ENCODE measurements at regions not wholly inside any gene's neighbourhood (a gene's known extent, or its start where the extent isn't known, plus 50 kb on each side); places are given as distances from the start of the nearest gene placed in this dataset.
A peak's percentile ranks its signal among the peaks of the same experiment; 100 is the strongest.

DNA sequence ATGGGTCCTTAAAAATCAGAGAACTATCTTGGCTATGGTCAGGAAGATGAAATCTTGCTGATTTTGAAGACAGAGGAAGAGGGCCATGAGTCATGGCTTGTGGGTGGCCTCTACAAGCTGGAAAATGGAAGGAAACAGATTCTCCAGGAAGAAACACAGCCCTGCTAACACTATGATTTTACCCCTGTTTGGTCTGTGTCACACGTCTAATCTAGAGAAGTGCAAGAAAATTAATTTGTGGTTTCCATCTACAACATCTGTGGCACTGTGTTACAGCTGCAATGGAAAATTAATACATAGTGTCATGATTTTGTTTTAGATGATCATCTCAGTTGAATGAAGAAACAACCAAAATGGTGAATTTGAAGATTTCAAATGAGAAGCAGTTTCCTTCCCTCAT, 288.7 kb upstream of the NRIP1 start:
- H3K36me3 Mint-ChIP-seq, result no peaks in the 10 kb centered on the region
- ATAC-seq, result no peak
- no peaks in the 10 kb centered on the region for H3K9me3 Mint-ChIP-seq
- no peaks in the 10 kb centered on the region for H3K27me3 Mint-ChIP-seq
- H3K27ac Mint-ChIP-seq, result no peak overlapping the region
- H3K4me1 Mint-ChIP-seq, result peaks cover 6% of the 10 kb centered on the region
- no peak overlapping the region for H3K4me3 Mint-ChIP-seq

DNA sequence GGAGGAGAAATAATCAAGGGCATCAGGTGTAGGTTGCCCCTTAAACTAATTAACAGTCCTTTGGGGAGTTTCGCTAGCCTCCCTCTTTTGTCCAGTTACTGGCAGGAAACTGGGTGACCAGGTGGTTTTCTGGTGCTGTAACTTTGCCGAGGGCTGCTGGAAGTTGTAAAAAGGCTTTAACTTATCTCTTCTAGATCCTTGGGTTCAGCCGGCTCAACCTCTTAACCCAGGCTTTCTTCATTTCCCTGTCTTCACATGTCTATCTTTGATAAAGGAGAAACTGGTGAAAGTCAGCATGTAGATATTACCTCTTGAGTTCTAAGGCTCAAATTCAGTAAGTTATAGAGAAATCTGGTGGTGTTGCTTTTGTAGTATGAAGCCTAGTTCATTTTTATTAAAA, 289.7 kb upstream of the NRIP1 start:
- no peaks in the 10 kb centered on the region for H3K27me3 Mint-ChIP-seq
- ATAC-seq, result no peak
- H3K9me3 Mint-ChIP-seq, result no peaks in the 10 kb centered on the region
- H3K4me3 Mint-ChIP-seq, result no peak overlapping the region
- no peaks in the 10 kb centered on the region for H3K36me3 Mint-ChIP-seq
- peaks cover 6% of the 10 kb centered on the region for H3K4me1 Mint-ChIP-seq
- H3K27ac Mint-ChIP-seq, result no peak overlapping the region

DNA sequence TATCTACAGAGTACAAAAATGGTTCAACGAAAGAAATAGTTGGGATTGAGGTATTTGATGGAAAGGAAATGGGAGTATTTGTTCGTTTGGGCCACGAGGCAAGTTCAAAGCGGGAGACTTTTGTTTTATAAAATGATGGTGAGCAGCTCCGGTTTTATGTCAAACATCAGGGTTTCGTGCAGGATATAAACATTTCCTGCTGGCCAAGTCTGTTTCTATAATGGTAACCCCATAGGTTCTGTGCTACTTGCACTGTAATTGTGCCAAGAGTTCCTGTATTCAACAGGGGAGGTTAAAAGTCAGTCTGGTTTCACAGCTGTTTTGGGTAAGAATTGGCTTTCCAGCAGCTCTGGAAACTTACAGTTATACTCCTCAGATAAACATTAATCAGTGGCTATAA, 290.3 kb upstream of the NRIP1 start:
- Mint-ChIP-seq H3K27ac (no peak overlapping the region), H3K27me3 (no peaks in the 10 kb centered on the region), H3K4me3 (no peak overlapping the region), H3K9me3 (no peaks in the 10 kb centered on the region), H3K36me3 (no peaks in the 10 kb centered on the region), H3K4me1 (peaks cover 6% of the 10 kb centered on the region)
- ATAC-seq, result no peak

DNA sequence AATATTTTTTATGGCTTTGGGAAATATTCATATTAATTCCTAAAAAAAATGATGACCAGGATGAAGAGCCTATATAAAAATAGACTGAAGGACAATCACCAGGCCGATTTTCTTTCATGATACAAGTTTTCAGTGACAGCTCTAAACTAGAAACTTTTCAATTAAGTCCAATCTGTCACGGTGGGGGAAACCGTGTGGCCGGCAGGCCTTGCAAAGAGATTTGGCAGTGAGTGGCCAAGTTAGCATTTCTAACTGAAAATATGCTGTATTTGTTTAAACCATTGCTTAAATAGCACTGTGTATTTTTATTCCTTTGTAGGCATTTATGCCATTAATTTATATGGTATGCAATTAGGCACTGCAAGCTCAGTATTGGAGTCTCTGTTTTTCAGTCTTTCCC, 294.5 kb upstream of the NRIP1 start:
- no peaks in the 10 kb centered on the region for H3K9me3 Mint-ChIP-seq
- no peak overlapping the region for H3K27ac Mint-ChIP-seq
- H3K36me3 Mint-ChIP-seq, result no peaks in the 10 kb centered on the region
- no peak overlapping the region for H3K4me3 Mint-ChIP-seq
- no peaks in the 10 kb centered on the region for H3K27me3 Mint-ChIP-seq
- peaks cover 6% of the 10 kb centered on the region for H3K4me1 Mint-ChIP-seq
- no peak for ATAC-seq

DNA sequence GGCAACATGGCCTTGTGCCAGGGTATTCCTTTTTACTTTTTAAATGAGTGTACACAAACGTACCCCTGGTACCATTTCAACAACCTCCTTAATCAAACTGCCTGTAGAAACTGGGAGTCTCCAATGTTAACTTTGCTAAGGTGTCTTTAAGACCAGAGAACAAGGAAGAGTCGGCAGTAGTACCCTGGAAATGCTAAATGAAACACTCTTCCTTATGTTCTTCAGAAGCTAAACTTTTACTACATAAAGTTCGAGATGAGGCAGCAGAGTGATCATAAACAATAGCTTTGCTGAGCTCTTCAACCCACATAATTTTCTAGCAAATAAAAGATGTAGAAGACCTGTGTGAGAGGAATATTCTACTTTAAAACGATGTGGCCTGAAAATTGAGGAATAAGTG, 297.7 kb upstream of the NRIP1 start:
- ATAC-seq, result no peak
- Mint-ChIP-seq H3K27ac (no peak overlapping the region), H3K4me3 (no peak overlapping the region), H3K9me3 (peaks cover 10% of the 10 kb centered on the region), H3K27me3 (no peaks in the 10 kb centered on the region), H3K4me1 (no peaks in the 10 kb centered on the region), H3K36me3 (no peaks in the 10 kb centered on the region)

DNA sequence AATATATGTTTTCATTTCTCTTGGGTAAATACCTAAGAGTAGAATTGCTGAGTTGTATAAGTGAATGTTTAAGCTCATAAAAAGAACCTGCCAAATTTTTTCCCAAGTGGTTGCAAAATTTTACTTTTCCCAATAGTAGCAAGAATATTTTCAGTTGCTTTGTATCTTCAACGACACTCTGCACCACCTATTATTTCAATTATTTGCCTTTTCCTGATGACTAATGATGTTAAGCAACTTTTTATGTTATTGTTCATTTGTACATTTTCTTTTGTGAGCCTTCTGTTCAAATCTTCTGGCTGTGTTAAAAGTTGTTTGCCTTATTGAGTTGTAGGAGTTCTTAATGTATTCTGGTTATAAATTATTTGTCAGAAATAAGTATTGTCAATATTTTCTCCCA, 299.1 kb upstream of the NRIP1 start:
- no peaks in the 10 kb centered on the region for H3K4me1 Mint-ChIP-seq
- H3K36me3 Mint-ChIP-seq, result no peaks in the 10 kb centered on the region
- no peaks in the 10 kb centered on the region for H3K27me3 Mint-ChIP-seq
- H3K4me3 Mint-ChIP-seq, result no peak overlapping the region
- peaks cover 10% of the 10 kb centered on the region for H3K9me3 Mint-ChIP-seq
- no peak for ATAC-seq
- no peak overlapping the region for H3K27ac Mint-ChIP-seq

DNA sequence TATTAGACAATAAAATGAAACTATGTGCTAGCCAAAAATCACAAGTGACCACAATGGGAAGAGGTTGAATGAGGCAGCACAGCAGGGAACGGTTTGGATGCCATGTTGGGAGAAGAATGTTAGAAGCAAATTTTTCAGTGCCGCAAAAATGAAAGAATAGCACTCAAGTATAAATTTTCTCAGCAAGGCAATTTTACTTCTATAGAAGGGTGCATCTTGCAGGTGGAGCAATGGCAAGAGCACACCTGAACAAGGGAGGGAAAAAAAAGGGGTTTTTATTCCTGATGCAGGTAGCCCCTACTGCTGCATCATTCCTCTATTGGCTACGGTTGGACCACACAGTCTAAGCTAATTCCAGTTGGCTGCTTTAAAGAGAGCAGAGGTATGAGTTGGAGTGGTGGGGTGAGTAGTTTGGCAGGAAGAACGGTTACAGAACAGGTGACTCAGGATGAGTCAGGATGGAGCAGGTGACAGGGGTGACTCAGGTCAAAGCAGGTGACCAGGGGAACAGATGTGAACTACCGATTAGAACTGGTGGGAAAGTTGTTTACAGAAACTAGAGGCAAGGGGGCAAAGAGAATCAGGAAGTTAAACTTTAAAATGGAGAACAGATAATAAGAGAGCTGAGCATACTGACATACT, 301.1 kb upstream of the NRIP1 start:
- Mint-ChIP-seq H3K36me3 (no peaks in the 10 kb centered on the region), H3K4me1 (no peaks in the 10 kb centered on the region), H3K27ac (no peak overlapping the region), H3K9me3 (peaks cover 10% of the 10 kb centered on the region), H3K4me3 (no peak overlapping the region), H3K27me3 (no peaks in the 10 kb centered on the region)
- ATAC-seq, result no peak

DNA sequence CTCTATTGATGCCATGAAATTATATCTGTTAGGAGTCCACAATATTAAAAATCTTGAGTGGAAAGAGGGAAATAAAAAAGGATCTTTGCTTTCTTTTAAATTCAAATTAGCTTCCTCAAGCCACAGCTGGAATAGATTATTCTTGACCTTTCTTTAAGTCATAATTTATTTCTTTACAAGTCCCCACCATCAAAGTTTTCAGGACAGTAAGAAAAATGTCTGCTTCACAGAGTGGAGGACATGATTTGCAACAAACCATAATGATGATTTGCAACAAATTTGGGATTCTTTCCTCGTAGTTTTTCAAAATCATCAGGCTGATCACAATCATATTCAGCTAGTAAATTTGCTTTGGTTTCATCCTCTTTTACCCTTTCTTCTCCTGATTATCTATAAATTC, 301.8 kb upstream of the NRIP1 start:
- Mint-ChIP-seq H3K27me3 (no peaks in the 10 kb centered on the region), H3K27ac (no peak overlapping the region), H3K36me3 (no peaks in the 10 kb centered on the region), H3K4me1 (no peaks in the 10 kb centered on the region), H3K9me3 (peaks cover 10% of the 10 kb centered on the region), H3K4me3 (no peak overlapping the region)
- ATAC-seq, result no peak

DNA sequence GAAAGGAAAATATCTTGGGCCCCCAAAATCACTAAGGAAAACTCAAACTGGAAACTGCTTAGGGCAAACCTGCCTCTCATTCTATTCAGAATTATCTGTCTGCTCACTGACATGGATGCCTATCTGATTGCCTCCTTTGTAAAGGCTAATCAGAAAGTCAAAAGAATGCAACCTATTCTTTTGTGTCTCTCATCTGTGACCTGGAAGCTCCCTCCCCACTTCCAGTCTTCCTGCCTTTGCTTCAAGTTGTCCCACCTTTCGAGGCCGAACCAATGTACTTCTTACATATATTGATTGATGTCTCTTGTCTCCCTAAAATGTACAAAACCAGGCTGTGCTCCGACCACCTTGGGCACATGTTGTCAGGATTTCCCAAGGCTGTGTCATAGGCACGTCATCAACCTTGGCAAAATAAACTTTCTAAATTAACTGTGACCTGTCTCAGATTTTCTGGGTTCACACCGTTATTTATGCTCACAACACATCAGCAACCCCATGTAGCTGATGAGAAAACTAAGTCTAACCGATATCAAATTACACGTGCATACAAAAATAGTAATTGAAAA, 302.3 kb upstream of the NRIP1 start:
- H3K9me3 Mint-ChIP-seq, result peaks cover 10% of the 10 kb centered on the region
- H3K36me3 Mint-ChIP-seq, result no peaks in the 10 kb centered on the region
- no peaks in the 10 kb centered on the region for H3K4me1 Mint-ChIP-seq
- H3K27ac Mint-ChIP-seq, result no peak overlapping the region
- no peak overlapping the region for H3K4me3 Mint-ChIP-seq
- H3K27me3 Mint-ChIP-seq, result no peaks in the 10 kb centered on the region
- ATAC-seq, result no peak

DNA sequence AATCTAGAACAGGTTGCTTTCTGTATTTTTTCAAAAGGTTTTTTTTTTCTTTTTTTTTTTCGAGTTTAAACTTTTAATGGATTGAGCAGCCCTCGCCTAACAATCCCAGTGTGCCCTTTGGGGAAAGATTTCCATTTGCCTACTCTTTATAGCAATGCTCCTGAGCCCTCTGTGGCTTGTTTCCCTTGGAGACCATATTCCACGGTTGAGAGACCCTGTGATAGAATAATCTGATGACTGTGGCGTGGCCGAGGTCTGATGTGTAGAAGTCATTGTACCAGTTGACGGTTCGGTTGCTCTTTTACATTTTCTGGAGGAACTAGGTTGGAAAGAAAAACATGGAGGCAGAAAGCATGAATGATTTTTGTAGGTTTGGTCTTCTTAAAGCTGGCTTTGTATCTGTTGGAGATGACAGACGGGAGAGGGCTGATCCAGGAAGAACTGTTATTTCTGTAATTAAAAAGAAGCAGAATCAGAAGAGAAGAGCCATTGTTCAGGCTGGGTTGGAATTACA, 305.7 kb upstream of the NRIP1 start:
- no peak for ATAC-seq
- Mint-ChIP-seq H3K36me3 (no peaks in the 10 kb centered on the region), H3K4me1 (no peaks in the 10 kb centered on the region), H3K9me3 (peaks cover 10% of the 10 kb centered on the region), H3K27ac (no peak overlapping the region), H3K27me3 (peaks cover 9% of the 10 kb centered on the region), H3K4me3 (no peak overlapping the region)

DNA sequence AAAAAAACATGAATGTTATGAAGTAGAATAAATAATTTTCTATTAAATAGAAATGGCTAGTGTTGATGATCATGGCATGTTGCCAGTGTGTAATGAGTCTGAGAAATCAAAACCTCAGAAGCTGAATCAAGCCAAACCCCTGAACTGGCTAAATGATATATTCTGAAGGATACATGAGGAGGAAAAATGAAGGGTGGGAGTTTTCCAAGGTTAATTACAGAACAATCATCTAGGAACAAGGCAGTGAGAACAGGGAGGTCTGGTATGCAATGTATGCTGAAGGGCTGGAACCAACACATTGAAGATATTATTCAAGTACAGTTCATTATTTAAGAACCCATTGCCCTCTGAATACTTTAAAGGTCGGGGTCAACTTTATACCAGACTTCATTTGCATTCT, 309.1 kb upstream of the NRIP1 start:
- H3K4me1 Mint-ChIP-seq, result no peaks in the 10 kb centered on the region
- peaks cover 9% of the 10 kb centered on the region for H3K27me3 Mint-ChIP-seq
- H3K4me3 Mint-ChIP-seq, result no peak overlapping the region
- no peaks in the 10 kb centered on the region for H3K36me3 Mint-ChIP-seq
- H3K27ac Mint-ChIP-seq, result no peak overlapping the region
- no peaks in the 10 kb centered on the region for H3K9me3 Mint-ChIP-seq
- no peak for ATAC-seq

DNA sequence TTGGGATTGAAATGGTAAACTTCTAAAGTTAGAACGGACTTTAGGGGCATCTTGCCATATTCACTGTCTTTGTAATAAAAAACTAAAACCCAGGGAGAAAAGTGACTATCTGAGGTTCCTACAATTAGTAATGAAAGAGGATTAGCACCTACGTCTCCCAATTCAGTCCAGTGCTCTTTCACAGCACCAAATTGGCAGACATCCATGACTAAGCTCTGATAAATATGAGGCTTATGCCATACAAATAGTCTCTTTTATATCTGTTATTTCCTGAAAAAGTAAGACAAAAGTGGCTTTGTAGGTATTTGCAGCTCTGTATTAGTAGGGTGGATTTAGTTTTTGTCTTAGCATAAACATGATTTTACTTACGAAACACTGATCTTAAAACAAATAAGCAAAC, 315.0 kb upstream of the NRIP1 start:
- H3K4me3 Mint-ChIP-seq, result no peak overlapping the region
- ATAC-seq, result no peak
- H3K9me3 Mint-ChIP-seq, result no peaks in the 10 kb centered on the region
- no peaks in the 10 kb centered on the region for H3K4me1 Mint-ChIP-seq
- peaks cover 8% of the 10 kb centered on the region for H3K27me3 Mint-ChIP-seq
- no peak overlapping the region for H3K27ac Mint-ChIP-seq
- no peaks in the 10 kb centered on the region for H3K36me3 Mint-ChIP-seq

DNA sequence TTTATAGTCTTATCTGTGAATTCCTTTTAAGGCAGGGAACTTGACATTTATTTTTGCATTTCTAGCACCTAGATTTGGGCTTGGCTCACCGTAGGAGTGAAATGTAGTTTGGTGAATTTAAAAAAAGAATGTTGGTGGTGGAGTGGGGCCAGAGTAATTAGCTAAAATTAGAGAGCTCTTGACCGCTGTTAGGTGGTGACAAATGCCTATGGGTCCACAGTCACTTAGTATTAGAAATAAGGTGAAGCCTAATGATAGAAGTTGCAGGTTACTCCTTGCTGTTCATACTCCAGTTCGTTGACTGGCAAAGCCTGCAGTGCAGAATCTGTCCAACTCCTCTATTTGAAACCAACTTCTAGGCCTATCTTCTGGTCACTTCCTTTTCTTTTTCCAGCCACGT, 318.8 kb upstream of the NRIP1 start:
- no peaks in the 10 kb centered on the region for H3K36me3 Mint-ChIP-seq
- no peaks in the 10 kb centered on the region for H3K4me1 Mint-ChIP-seq
- H3K9me3 Mint-ChIP-seq, result no peaks in the 10 kb centered on the region
- no peak overlapping the region for H3K4me3 Mint-ChIP-seq
- no peak for ATAC-seq
- H3K27ac Mint-ChIP-seq, result no peak overlapping the region
- H3K27me3 Mint-ChIP-seq, result no peaks in the 10 kb centered on the region

DNA sequence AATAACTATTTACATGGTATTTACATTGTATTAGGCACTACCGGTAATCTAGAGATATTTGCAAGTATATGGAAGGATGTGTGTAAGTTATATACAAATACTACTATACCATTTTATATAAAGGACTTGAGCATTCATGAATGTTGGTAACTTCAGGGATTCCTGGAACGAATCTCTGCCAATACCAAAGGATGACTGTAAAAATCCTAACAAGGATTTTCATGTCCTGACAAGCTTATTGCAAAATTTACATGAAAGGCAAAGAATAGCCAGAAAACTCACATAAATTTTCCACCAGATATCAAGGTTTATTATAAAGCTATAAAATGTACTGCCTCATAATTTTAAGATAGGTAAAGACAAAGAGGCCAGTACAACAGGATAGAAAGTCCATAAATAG, 325.2 kb upstream of the NRIP1 start:
- Mint-ChIP-seq H3K4me3 (no peak overlapping the region), H3K27ac (no peak overlapping the region), H3K4me1 (no peaks in the 10 kb centered on the region), H3K27me3 (peaks cover 19% of the 10 kb centered on the region), H3K36me3 (no peaks in the 10 kb centered on the region), H3K9me3 (no peaks in the 10 kb centered on the region)
- no peak for ATAC-seq

DNA sequence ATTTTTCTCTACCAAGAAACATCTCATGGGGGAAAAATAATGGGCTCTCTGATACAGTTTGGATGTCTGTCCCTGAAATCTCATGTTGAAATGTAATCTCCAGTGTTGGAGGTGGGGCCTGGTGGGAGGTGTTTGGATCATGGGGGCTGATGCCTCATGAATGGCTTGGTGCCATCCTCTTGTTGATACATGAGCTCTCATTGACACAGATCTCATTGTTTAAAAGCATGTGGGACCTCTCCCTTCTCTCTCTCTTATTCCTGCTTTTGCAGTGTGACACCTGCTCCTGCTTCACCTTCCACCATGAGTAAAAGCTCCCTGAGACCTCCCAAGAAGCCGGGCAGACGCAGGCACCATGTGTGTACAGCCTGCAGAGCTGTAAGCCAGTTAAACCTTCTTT, 332.5 kb upstream of the NRIP1 start:
- Mint-ChIP-seq H3K27me3 (peaks cover 29% of the 10 kb centered on the region), H3K4me3 (no peak overlapping the region), H3K4me1 (no peaks in the 10 kb centered on the region), H3K27ac (no peak overlapping the region), H3K9me3 (peaks cover 3% of the 10 kb centered on the region), H3K36me3 (no peaks in the 10 kb centered on the region)
- ATAC-seq, result peak; percentile 32

DNA sequence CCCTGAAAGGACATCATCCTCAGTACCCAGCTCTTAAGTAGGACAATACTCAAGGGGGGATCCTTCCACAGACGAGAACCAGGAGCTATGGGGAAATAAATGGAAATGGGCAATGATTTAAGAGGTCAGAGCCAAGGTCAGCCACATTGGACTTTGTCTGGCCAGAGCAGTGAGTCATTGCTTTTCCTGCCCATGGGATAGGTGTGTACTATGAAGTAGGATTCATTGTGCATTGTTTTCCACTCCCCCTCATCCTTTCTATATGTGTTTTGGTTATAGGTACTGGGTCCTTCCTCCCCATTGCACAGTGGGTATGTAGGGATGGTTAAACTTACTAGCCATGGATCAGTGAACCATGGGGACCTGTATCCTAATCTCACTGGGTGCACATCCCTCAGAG, 328.9 kb upstream of the USP25 start:
- no peak overlapping the region for H3K4me3 Mint-ChIP-seq
- peaks cover 1% of the 10 kb centered on the region for H3K27me3 Mint-ChIP-seq
- no peak overlapping the region for H3K27ac Mint-ChIP-seq
- no peak for ATAC-seq
- H3K9me3 Mint-ChIP-seq, result peaks cover 3% of the 10 kb centered on the region
- H3K36me3 Mint-ChIP-seq, result no peaks in the 10 kb centered on the region
- no peaks in the 10 kb centered on the region for H3K4me1 Mint-ChIP-seq
